NCI-H2196 treated with DMSO at 0.1 percent for 48 hours (cell line): ENCODE measurements at regions not wholly inside any gene's neighbourhood (a gene's known extent, or its start where the extent isn't known, plus 50 kb on each side); places are given as distances from the start of the nearest gene placed in this dataset.

Experiments used
- DNase-seq: peaks from one replicate; lab custom pipeline; 2025; ENCODE audit not compliant: unreplicated experiment; lab: John Stamatoyannopoulos, UW

GRCh38 chr20:52867305-52867704, 104.9 kb upstream of the TSHZ2 start:
- no peak for DNase-seq

DNA sequence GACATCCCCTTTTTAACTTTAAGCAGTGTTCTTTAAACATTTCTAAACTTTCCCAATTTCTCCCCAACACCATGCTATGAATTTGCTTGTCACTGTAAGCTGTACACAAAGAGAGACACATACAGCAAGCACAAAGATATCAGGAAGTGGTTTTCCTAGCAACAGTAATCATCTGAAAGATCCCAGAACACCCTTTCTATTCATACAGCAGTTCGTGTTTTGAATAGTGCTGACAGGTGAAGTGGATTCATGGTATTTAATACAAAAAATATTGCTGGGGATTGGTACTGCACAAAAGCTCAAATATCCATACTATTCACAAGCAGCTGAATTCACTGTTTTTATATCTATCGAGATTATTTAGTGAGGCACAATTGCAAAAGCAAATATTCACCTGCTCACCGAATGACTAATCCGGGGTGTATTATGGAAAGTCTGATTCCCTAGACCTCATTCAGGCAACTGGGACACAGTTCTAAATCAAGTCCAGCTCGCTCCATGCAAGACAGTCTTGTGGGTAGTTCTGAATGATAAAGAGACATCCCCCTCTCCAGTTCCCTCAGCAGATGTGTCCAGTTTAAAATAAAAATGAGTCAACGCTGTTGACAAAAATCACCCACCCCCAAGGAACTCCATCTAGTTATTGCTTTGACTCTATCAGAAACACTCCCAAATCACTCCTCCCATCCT, 107.1 kb upstream of the TSHZ2 start:
- DNase-seq: no peak

DNA sequence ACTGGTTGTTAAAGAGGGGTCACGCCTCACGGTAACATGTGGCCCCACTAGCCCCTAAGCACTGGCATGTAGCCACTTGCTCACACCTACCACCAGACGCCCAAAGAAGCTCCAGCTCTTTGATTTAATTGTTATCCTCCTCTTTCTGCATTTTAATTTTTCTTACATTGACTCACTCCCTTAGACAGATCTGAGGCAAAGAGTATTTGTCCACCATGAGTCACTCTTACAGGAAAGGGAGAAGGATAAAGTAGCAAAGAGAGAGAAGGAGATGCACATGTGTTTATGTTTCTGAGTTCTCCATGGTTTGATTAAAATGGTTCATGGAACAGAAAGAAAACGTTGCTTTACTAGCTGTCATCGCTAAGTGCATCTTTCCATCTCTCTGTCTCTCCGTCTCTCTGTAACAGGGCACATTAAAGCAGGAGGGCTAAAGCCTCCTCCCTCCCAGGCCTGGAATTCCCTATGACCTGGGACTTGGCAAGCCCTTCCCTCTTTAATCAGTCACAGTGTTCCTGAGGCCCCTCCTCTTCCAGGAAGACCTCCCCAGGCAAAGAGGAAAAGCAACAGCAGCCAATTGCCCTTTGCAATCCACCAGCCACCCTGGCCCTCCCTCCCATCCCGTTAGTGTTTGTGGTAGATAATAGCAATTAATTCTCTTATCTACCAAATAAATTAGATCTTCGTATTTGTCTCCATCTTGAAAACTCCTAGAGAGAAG, 112.8 kb upstream of the TSHZ2 start:
- DNase-seq: no peak

DNA sequence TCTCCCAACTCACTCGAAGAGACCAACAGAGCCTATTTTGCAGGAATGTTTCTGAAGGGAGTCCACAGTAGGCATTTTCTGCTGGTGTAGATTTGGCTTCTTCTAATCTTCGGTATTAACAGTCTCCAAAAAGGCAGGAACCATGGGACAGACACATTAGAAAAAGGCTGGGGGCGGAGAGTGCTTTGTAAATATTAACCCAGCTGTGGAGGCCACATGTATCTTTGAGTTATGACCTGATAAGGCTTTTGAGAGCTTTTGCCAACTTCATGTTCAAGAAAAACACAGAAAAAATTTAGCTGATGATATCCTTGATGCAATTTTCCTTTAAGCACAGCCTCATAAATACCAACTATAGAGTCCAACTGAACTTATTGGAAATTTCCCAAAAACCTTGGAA, 119.4 kb upstream of the TSHZ2 start:
- no peak for DNase-seq

- DNase-seq: peak; percentile 17
Measured at GRCh38 chr20:52847731-52848359, 124.3 kb upstream of the TSHZ2 start.

DNA sequence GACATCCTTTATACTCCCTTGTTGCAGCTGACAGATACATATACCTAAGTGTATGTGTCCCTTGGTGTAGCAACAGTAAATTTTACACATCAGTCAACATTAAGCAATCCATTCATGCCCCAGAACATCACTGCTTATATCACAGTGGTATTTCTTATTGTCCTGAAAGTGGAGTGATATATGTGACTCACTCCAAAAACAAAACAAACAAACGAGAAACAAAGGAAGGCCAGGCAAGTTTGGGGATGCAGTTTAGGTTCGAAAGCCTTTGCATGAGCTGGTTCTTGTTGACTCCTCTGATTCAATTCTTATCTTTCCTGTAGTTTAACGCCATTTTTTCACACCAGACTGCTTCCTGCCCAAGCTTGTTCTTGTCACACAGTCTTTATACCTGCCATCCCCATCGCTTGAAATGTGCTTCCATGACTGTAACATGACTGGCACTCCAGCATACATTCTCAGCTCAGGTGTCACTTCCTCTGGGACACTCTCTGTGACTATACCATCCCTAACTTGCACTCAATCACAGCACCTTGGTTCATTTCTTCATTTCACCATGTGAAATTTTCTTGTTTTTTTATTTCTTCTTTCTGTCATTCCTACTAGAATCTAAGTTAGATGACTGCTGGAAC, 125.0 kb upstream of the TSHZ2 start:
- no peak for DNase-seq

- no peak for DNase-seq
Measured at GRCh38 chr20:52845044-52845443, 127.1 kb upstream of the TSHZ2 start.

DNA sequence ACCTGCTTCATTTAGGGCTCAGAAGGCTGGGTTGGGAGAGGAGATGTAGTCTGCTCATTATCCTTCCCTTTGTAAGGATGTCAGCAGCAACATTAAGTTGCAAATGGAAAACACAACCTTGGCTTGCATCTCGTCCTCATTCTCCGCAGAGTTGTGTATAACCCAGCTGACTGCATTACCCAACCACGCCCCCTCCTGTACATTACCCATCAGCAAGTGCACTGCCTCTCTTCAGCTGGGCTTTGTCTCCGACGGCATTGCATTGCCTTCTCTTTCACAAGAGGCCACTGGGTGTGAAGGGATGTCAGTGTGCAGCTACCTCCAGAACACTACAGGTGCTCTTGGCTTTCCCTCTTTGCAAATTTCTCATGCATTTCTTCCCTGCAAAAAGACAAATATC, 128.7 kb upstream of the TSHZ2 start:
- DNase-seq: no peak

- DNase-seq: no peak
Measured at GRCh38 chr20:52841003-52841402, 131.2 kb upstream of the TSHZ2 start.

GRCh38 chr20:52840041-52840440, 132.1 kb upstream of the TSHZ2 start:
- DNase-seq: no peak

- DNase-seq: no peak
Measured at GRCh38 chr20:52838510-52839241, 133.5 kb upstream of the TSHZ2 start.

DNA sequence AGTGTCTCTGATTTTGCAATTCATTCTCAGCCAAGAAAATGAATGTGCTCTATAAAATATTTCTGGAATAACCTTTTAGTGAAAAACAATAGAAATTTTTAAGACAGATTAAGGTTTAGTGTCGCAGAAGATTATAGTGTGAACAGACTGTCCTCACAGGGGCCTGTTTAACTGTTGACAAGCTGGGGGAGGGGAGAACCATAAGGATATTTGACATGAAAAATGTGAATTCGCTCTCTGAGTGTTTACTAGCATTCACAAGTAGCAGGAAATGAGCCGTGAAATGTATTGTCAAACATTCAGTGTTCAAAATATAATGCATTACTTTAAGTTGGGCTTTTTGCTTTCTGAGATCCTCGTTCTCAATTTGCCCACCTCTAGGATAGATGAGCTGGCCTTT, 134.8 kb upstream of the TSHZ2 start:
- DNase-seq: no peak

DNA sequence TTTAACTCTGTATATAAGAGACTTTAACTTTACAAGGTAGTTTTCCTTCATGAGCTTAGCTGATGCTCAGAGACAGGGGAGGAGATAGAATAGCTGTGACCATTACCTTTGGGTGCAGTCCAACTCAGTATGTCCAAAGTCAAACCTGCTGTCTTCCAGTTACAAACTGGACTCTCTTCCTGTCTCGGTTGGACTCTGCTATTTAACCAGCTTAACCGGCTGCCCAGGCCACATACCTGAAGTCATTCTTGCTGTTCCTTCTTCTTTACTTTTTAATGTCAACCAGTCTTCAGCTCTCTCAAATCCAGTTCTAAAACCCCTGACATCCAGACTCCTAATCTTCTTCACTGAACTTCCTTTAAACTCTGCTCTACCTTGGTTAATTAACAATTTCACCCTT, 138.3 kb upstream of the TSHZ2 start:
- no peak for DNase-seq

- DNase-seq: no peak
Measured at GRCh38 chr20:52832151-52832774, 139.9 kb upstream of the TSHZ2 start.

DNA sequence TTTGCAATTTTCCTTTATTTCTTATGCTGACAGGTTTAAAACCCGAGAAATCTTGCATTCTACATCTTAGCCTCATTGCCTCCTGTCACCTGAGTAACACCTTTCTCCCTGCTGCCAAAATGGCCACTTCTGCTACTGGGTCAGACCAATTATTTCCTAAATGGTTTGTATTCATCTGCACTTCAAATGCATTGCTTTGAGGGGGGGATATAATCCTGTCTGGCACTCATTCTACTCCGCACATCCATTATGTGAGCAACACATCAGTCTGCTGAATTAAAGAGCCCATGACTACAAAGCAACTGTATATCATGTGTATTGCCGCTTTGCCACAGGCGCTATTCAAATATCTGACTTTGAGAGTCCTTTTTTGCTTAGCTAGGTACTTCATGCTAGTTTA, 141.6 kb upstream of the TSHZ2 start:
- DNase-seq: no peak

DNA sequence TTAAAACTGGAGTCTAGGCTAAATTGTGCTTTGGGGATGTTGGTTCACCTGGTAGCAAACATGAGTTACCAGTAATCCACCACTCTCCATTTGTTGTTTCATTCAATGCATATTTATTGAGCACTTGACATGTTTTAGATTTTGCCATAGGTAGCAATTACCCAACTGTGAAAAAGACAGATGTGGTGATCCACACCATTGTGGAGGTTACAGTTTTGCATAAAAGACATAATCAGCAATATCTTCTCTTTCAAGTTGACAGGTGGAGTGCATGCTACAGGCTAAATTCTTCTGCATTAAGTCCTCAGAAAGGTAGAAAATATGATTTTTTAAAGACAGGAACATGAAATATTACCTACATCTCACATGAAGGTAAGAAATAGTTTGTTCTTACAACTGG, 143.0 kb upstream of the TSHZ2 start:
- no peak for DNase-seq

DNA sequence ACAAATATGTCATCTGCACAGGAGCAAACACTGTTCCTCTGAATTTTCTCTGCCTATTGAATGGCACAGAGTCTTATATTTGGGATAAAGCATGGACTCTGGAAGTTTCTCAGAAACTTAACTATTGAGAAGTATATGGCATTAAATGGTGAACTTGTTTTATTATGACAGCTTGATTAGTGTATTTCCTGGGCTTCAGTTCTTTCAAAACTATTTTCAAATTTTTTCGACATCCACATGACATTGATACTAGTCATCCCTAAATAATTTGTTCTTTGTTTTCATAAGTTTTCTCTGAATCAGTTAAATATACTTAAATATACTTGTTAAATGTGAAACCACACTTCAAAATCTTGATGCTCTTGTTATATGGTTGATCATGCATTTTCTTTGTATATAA, 144.0 kb upstream of the TSHZ2 start:
- DNase-seq: no peak

DNA sequence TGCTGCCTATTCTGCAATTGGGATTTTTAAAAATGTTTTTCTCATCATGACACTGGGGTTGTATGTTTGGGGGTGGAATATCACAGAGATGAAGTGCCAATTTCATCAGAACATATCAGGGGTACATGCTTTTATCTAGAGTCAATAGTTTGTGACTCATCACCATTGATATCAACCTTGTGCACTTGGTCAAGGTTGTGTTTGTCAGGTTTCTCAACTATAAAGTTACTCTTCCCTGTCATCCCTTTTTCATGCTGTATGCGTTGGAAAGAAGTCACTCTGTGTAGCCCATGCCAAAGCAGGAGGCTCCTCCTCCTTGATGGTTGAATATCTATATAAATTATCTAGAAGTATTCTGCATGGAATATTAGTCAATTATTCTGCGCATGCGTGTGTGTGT, 145.4 kb upstream of the TSHZ2 start:
- no peak for DNase-seq

GRCh38 chr20:52826321-52826720, 145.8 kb upstream of the TSHZ2 start:
- no peak for DNase-seq

DNA sequence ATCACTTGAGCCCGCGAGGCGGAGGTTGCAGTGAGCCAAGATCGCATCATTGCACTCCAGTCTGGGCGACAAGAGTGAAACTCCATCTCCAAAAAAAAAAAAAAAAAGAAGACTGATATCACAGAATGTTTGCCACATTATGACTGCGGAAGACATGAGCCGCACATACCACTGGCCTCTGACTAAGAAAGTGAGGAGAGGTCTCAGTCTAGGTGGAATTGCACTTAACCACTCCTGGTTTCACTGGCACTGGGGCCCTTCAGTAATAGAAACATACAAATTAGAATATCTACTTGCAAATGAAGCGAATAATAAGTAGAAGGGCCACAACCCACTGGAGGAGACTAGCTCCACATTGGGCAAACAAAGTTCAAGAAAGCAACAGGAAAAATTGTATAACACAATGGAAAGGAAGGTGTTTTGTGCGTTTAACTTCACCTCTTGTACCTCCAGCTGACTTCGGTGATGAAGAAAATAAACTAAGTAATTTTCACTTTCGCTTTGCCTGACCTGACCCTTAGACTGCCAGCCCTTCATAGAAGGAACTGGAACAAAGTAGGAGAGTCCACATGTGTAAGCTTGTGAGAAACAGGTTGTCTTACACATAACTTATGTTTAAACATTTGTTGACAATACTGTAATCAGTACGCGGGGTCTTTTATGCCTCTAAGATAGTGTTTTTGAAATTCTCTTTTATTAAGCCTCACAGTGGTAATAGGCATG, 147.5 kb upstream of the TSHZ2 start:
- DNase-seq: no peak
